ENCODE measurements at regions not wholly inside any gene's neighbourhood (a gene's known extent, or its start where the extent isn't known, plus 50 kb on each side); places are given as distances from the start of the nearest gene placed in this dataset.

- TF ChIP-seq REST (IDR thresholded peaks at IDR 0.05; ENCODE audit: insufficient read depth in 1 of 2, low read depth in 2 of 2, low read length in 2 of 2) = no peak
- TF ChIP-seq SIN3A (IDR thresholded peaks at IDR 0.05; ENCODE audit: borderline replicate concordance, insufficient read depth, low read length) = no peak
- TF ChIP-seq TAF1 (IDR thresholded peaks at IDR 0.05; ENCODE audit: borderline replicate concordance, insufficient read depth, low read length) = no peak
Measured at GRCh38 chr17:73976147-73976546, 227.3 kb upstream of the RPL38 start.

Measured in PFSK-1 (cell line).